Suppressor macrophage treated with lipopolysaccharide for 4 hours (primary cell): ENCODE measurements at regions not wholly inside any gene's neighbourhood (a gene's known extent, or its start where the extent isn't known, plus 50 kb on each side); places are given as distances from the start of the nearest gene placed in this dataset.
A peak's percentile ranks its signal among the peaks of the same experiment; 100 is the strongest.

ENCODE experiments used
- DNase-seq: peaks from one replicate; pipeline ENCODE4 v3.0.0-alpha.2; 2020

- no peak for DNase-seq
Observed at GRCh38 chr1:168970926-168971659, 135.4 kb upstream of the ATP1B1 start.

GRCh38 chr1:168972225-168972624, 134.3 kb upstream of the ATP1B1 start:
- DNase-seq = no peak

- DNase-seq = no peak
Observed at GRCh38 chr1:168972887-168973286, 133.6 kb upstream of the ATP1B1 start.

GRCh38 chr1:168974117-168974516, 132.4 kb upstream of the ATP1B1 start:
- DNase-seq = no peak

- DNase-seq = no peak
Observed at GRCh38 chr1:168974611-168975010, 131.9 kb upstream of the ATP1B1 start.

- peak; percentile 19 for DNase-seq
Observed at GRCh38 chr1:168976267-168976666, 130.2 kb upstream of the ATP1B1 start.

GRCh38 chr1:168977618-168978017, 128.9 kb upstream of the ATP1B1 start:
- DNase-seq = no peak

GRCh38 chr1:168979276-168979675, 127.2 kb upstream of the ATP1B1 start:
- DNase-seq = peak; percentile 74

- no peak for DNase-seq
Observed at GRCh38 chr1:168980180-168980579, 126.3 kb upstream of the ATP1B1 start.

GRCh38 chr1:168980656-168981055, 125.8 kb upstream of the ATP1B1 start:
- DNase-seq = peak; percentile 54

GRCh38 chr1:168982778-168983177, 123.7 kb upstream of the ATP1B1 start:
- DNase-seq = peak; percentile 36

GRCh38 chr1:168987330-168987729, 119.2 kb upstream of the ATP1B1 start:
- DNase-seq = no peak

- no peak for DNase-seq
Observed at GRCh38 chr1:168987923-168988322, 118.6 kb upstream of the ATP1B1 start.

- no peak for DNase-seq
Observed at GRCh38 chr1:168989985-168990384, 116.5 kb upstream of the ATP1B1 start.

- DNase-seq = peak; percentile 3
Observed at GRCh38 chr1:168991667-168992475, 114.6 kb upstream of the ATP1B1 start.

- DNase-seq = no peak
Observed at GRCh38 chr1:169001353-169001752, 105.1 kb upstream of the ATP1B1 start.

- peak; percentile 13 for DNase-seq
Observed at GRCh38 chr1:169003864-169004516, 102.5 kb upstream of the ATP1B1 start.

GRCh38 chr1:169005776-169006175, 100.7 kb upstream of the ATP1B1 start:
- DNase-seq = no peak

- no peak for DNase-seq
Observed at GRCh38 chr1:169009666-169010065, 96.8 kb upstream of the ATP1B1 start.

GRCh38 chr1:169012416-169012815, 94.1 kb upstream of the ATP1B1 start:
- DNase-seq = no peak

- no peak for DNase-seq
Observed at GRCh38 chr1:169013821-169014220, 92.7 kb upstream of the ATP1B1 start.

- DNase-seq = no peak
Observed at GRCh38 chr1:169015464-169015863, 91.0 kb upstream of the ATP1B1 start.

GRCh38 chr1:169018751-169019150, 87.7 kb upstream of the ATP1B1 start:
- no peak for DNase-seq
